ENCODE measurements at regions not wholly inside any gene's neighbourhood (a gene's known extent, or its start where the extent isn't known, plus 50 kb on each side); places are given as distances from the start of the nearest gene placed in this dataset.
A peak's percentile ranks its signal among the peaks of the same experiment; 100 is the strongest.
"Not testable (repeated sequence)": the region's sequence is repeated elsewhere in the genome, so short reads cannot be mapped to it uniquely, and the experiment has no call there.

GRCh38 chr13:90792335-90792734 lies 555.2 kb upstream of the MIR17HG start:
- DNase-seq: no peak

- DNase-seq: no peak
Measured at GRCh38 chr13:90793261-90793820, 554.1 kb upstream of the MIR17HG start.

GRCh38 chr13:90796474-90796873 lies 551.0 kb upstream of the MIR17HG start:
- no peak for DNase-seq

- DNase-seq: no peak
Measured at GRCh38 chr13:90797335-90797734, 550.2 kb upstream of the MIR17HG start.

GRCh38 chr13:90798381-90798780 lies 549.1 kb upstream of the MIR17HG start:
- no peak for DNase-seq

- no peak for DNase-seq
Measured at GRCh38 chr13:90800082-90800746, 547.3 kb upstream of the MIR17HG start.

GRCh38 chr13:90801621-90802020 lies 545.9 kb upstream of the MIR17HG start:
- DNase-seq: no peak

GRCh38 chr13:90803210-90803609 lies 544.3 kb upstream of the MIR17HG start:
- DNase-seq: no peak

GRCh38 chr13:90806016-90806615 lies 541.4 kb upstream of the MIR17HG start:
- DNase-seq: no peak

GRCh38 chr13:90806892-90807291 lies 540.6 kb upstream of the MIR17HG start:
- no peak for DNase-seq

- no peak for DNase-seq
Measured at GRCh38 chr13:90808838-90809237, 538.6 kb upstream of the MIR17HG start.

GRCh38 chr13:90824032-90824431 lies 523.5 kb upstream of the MIR17HG start:
- no peak for DNase-seq

- no peak for DNase-seq
Measured at GRCh38 chr13:90826688-90827087, 520.8 kb upstream of the MIR17HG start.

GRCh38 chr13:90830782-90831181 lies 516.7 kb upstream of the MIR17HG start:
- DNase-seq: no peak

- no peak for DNase-seq
Measured at GRCh38 chr13:90833951-90834350, 513.5 kb upstream of the MIR17HG start.

GRCh38 chr13:90834700-90835099 lies 512.8 kb upstream of the MIR17HG start:
- DNase-seq: no peak

GRCh38 chr13:90835826-90836225 lies 511.7 kb upstream of the MIR17HG start:
- no peak for DNase-seq

- DNase-seq: no peak
Measured at GRCh38 chr13:90838317-90838960, 509.0 kb upstream of the MIR17HG start.

- no peak for DNase-seq
Measured at GRCh38 chr13:90839061-90839460, 508.4 kb upstream of the MIR17HG start.

GRCh38 chr13:90846936-90847335 lies 500.6 kb upstream of the MIR17HG start:
- no peak for DNase-seq

GRCh38 chr13:90853666-90854065 lies 493.8 kb upstream of the MIR17HG start:
- DNase-seq: not testable (repeated sequence)

GRCh38 chr13:90857921-90858320 lies 489.6 kb upstream of the MIR17HG start:
- no peak for DNase-seq

GRCh38 chr13:90866006-90866405 lies 481.5 kb upstream of the MIR17HG start:
- no peak for DNase-seq

GRCh38 chr13:90867336-90867683 lies 480.2 kb upstream of the MIR17HG start:
- peak; percentile 6 for DNase-seq

Measured in DMS79 treated with DMSO at 0.1 percent for 48 hours (cell line).